Skin epidermis (tissue), 12 donors: ENCODE measurements at regions not wholly inside any gene's neighbourhood (a gene's known extent, or its start where the extent isn't known, plus 50 kb on each side); places are given as distances from the start of the nearest gene placed in this dataset.

ENCODE experiments used
- H3K27ac ChIP-seq, 21 experiments: fragments of 200-600 bp; sonication (generic) in 11 of 21; one replicate each; pipeline ENCODE4 v1.5.0; 2020; ENCODE audit warnings: mild to moderate bottlenecking in 3 of 21, inconsistent platforms in 2 of 21, moderate library complexity in 2 of 21
- H3K4me3 ChIP-seq, 7 experiments: fragments of 200-600 bp; sonication (generic) in 2 of 7; one replicate each; pipeline ENCODE4 v1.5.0; 2020; ENCODE audit warnings: inconsistent platforms in 2 of 7, mild to moderate bottlenecking in 2 of 7, moderate library complexity in 1 of 7

DNA sequence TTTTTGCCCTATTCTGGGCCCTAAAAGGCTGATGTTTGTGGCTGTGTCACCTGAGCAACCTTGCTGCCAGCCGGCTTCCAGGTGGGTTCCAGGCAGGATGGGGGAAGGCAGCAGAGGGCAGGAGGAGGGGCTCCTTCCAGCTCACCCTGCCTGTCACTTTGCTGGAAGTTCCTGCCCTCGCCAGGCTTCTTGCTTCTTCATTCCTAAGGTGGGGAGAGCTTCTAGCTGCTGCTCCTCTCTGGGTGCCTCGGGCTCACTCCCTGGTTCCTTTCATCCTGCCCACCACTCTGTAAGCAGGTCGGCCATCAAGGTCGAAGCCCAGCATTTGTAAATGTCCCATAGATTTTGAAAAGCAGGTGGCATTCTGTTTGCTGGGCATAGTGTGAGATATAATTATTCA is 249.4 kb upstream of the HS6ST1 start:
- Histone ChIP-seq H3K27ac (no peak overlapping the region), H3K4me3 (no peak overlapping the region)

DNA sequence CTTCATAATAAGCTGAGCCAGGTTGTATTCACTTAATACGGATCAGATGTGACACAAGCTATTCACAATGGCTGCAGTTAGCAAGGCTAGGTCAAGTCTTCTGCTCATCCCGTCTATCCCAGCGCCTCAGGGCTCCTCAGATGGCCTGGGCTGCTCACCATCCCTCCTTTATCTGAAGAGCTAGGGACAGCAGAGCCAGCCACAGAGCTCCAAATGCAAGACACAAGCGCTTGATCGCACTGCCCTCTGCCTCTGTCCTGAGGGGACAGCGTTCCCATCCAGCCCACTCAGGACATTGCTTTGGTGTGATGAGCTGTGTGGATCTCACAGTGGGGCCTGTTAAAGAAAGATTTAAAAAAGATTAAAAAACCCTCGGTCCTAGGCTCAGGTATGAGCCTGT is 254.4 kb upstream of the HS6ST1 start:
- H3K27ac ChIP-seq: no peak overlapping the region
- H3K4me3 ChIP-seq: no peak overlapping the region

DNA sequence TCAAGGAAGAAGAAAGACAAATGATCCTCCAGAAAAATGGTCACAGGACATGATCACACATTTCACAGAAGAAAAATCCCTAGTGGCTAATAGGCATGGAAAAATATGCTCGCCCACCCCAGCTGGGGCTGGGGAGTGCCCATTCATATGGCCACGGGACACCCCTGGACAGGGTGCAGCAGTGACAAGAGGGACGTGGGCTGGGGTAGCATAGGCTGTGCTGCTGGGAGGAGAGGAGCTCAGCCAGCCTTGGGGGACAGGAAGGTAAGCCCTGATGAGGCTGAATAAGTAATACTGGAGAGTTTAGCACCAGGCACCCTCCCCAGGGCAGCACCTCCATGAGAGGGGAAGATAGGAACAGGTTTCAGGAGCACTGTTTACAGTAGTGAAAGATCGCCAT is 254.9 kb upstream of the HS6ST1 start:
- Histone ChIP-seq H3K4me3 (no peak overlapping the region), H3K27ac (no peak overlapping the region)

DNA sequence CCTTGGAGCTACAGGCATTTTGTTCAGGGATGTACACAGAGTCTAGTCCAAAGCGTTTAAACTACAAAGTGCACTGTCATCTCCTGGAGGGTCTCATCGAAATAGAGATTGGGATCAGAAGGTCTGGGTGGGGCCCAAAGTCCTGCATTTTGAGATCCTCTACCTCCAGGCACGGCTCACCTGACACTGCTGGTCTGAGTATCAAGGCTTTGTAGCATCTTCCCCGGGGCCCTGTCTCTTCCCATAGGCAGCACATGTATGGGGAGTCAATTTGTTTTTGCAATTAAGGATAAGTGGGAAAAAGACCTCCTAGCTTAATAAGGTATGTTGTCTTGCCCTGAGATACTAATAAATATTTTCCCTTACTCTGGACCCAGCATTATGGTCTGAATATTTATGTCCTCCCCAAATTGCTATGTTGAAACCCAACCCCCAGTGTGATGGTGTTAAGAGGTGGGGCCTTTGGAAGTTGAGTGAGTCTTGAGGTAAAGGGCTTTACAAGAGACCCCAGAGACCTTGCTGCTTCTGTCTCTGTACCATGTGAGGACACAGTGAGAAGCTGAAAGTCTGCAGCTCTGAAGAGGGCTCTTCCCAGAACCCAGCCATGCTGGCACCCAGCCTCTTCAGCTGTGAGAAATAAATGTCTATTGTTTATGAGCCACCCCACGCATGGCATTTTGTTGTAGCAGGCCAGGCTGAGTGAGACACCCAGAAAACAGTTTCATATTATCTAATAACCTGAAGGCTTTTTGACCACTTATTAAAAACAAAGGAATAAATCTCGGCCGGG is 258.7 kb upstream of the HS6ST1 start:
- no peak overlapping the region for H3K4me3 ChIP-seq
- H3K27ac ChIP-seq: no peak overlapping the region

DNA sequence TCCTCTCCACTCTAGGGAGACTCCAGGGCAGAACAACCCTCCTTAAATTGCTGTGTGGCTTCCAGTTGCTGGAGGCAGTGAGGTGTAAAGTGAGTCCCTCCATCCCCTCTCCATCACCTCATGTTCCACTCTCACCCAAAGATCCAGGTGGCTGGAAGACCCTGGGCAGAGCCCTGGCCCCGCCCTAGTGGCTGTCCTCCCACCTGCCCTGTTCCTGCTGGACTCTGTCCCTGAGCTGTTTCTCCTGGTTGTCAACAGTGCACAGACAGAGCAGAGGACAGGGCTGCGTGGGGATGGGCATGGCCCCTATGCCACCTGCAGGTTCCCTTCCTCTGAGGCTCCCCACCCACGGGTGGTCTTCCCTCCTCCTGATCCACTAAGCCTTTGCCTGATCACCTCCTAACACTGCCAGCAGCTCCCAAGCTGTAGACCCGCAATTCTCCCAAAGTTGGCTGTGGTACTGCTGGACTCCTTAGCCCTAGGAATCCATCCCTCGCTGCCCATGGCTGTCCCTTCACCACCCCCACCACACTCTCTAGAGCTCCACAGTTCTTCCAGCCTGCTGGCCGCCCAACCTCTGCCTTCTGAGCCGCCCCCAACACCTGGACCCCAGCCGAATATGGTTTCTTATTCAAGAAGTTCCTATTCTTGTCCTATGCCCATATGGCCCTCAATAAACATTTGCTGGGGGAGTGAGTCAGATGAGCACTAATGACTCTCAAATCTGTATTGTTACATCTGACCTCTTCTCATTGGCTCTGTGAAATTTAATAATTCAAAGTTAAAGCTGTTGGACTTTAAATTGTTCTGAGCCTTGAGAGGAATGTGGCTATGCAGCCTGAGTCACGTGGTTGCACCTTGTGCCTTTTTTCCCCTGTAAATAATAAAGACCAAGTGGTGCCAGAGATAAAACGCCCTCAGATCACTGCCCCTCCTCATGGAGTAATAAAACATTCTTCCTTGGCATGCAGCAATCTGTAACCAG is 260.0 kb upstream of the HS6ST1 start:
- no peak overlapping the region for H3K27ac ChIP-seq
- no peak overlapping the region for H3K4me3 ChIP-seq

DNA sequence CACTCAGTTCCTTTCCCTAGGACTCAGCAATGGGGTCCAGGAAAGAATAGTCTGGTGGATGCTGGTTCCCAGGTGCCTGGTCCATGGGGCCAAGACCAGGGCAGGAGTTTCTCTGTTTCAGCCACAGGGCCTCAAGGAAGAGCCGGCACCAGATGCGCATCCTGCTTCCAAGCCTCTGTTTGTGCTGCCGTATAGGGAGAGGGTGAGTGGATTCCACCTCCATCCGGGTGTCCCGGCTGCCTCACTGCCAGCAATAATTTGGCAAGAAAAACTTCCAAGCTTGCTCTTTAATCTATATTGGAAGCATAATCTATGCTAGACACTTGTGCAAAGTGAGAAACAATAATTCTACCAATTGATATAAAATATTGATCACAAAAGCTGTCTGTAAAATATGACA is 261.2 kb upstream of the HS6ST1 start:
- H3K27ac ChIP-seq: no peak overlapping the region
- H3K4me3 ChIP-seq: no peak overlapping the region

DNA sequence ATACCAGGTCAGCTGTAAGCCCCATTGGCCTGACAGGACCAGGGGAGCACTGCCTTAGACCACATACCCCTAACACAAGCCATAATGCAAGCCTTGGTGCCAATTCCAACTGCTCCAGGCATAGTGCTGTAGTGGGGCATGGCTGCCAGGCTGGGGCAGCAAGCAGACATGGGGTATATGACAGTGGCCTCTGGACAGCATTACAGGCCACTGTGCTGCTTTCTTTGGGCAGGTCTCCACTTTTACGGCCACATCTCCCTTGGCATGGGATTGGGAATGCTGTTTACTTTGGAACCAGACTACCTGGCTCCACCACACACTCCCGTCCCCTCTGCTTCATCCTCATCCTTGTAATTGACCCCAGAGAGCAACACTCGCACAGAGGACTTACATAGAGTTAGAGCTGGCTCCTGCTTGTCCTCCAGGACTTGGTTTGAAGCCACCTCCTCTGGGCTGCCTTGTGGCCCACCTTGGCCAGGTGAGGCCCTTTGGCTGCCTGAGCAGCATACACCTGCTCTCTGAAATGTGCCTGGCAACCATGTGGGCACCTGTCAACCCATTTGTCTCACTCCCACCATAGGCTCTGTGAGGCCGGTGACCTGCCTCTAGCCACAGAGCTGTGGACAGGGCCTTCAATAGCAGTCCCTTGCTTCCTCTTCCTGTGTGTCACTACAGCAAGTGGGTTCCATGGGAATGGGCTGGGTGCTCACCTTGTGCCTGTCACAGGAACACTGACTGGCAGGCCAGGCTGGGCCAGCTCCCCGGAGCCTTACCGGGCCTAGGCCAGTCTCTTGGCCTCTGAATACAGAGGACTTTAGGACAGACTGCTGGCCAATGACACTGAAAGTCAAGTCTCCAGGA is 262.6 kb upstream of the HS6ST1 start:
- Histone ChIP-seq H3K4me3 (no peak overlapping the region), H3K27ac (no peak overlapping the region)

DNA sequence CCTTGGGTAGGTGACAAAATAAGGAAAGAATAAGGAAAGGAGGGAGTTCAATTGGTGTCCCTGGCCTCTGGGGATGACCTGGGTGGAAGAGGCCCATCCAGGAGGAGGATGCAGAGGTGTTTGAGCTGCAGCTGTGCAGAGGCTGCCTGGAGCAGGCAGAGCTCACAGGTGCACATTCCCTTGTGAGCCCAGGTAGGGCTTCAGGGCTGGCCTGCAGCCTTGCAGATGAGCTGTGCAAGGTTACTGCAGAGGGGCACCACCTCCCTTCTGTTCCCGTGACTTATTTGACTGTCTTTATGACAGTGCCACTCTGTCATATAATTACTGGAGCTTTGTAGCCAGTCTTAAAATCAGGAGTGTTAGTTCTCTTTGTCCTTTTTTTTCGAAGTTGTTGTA is 263.2 kb upstream of the HS6ST1 start:
- Histone ChIP-seq H3K4me3 (no peak overlapping the region), H3K27ac (no peak overlapping the region)

DNA sequence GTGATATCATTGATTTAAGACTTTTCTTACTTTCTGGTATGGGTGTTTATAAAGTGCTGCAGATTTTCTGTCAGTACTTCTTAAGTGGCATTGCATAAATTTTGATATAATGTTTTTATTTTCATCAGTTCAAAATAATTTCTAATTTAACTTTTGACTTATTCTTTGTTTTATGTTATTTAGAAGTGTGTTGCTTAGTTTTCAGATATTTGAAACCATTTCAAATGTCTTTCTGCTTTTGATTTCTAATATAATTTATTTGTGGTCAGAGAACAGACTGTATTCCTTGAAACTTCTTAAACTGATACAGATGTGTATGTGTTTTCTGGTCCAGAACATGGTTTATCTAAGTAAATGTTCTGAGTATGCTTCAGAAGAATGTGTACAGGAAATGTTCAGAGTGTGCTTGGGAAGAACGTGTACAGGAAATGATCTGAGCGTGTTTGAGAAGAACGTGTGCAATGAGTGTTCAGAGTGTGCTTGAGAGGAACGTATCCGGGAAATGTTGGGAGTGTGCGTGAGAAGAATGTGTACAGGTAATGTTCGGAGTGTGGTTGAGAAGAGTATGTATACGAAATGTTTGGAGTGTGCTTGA is 265.7 kb upstream of the HS6ST1 start:
- H3K27ac ChIP-seq: peak overlapping the region in 1 of 21 experiments; percentile 35
- H3K4me3 ChIP-seq: no peak overlapping the region

DNA sequence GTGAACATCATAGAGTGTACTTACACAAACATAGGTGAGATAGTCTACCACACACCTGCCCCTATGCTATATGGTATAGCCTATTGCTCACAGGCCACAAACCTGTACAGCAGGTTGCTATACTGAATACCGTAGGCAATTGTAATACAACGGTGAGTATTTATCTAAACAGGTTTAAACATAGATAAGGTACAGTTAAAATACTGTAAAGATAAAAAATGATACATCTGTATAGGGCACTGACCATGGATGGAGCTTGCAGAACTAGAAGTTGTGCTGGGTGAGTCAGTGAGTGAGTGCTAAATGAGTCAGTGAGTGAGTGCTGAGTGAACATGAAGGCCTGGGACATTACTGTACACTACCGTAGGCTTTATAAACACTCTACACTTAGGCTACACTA is 267.0 kb upstream of the HS6ST1 start:
- no peak overlapping the region for H3K4me3 ChIP-seq
- no peak overlapping the region for H3K27ac ChIP-seq

DNA sequence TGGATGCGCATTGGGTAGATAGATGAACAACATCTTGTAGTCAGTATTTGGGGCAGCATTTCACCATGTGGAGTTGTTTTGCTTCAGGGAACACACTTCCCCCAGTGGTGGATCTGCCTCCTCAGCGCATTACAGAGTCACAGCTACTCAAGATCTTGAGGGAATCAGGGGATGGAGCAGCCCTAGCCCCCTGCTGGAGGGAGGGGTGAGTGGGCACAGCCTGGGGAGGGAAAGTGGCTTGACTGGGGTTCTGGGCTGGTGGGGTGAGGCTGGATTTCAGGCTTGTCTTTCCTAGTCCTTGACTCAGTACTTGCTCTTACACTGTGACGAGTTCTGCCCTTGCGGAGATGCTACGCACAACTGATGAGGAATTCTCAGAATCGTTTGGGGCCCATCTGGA is 271.0 kb upstream of the HS6ST1 start:
- Histone ChIP-seq H3K4me3 (no peak overlapping the region), H3K27ac (no peak overlapping the region)

DNA sequence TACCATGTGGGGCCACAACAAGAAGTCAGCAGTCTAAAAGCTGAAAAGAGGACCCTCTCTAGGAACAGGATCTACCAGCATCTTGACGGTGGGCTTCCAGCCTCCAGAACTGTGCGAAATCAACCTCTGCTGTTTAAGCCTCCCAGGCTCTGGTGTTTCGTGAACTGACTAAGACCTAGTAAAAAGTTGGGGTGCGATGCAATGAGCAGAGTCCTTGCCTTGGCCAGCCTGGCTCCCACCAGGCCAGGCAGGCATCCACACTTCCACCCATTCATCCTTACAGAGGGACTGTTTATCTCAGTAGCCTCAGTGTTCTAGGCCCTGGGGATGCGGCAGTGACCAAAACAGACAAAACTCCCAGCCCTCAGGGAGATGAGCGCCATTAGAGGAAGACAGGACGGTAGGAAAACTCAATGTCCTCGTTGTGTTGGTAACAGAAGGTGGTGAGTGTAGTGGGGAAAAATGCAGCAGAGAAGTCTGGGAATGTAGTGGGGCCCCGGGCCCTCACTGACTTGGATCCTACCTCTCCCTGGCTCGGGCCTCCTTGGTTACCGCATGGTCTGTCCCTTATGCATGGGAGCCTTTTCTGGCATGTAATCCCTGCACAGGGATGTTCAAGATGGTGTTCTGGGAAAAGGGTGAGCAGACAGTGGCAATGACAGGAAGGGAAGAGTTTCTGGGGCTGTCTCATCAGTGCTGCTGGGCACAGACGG is 271.8 kb upstream of the HS6ST1 start:
- Histone ChIP-seq H3K4me3 (no peak overlapping the region), H3K27ac (no peak overlapping the region)

DNA sequence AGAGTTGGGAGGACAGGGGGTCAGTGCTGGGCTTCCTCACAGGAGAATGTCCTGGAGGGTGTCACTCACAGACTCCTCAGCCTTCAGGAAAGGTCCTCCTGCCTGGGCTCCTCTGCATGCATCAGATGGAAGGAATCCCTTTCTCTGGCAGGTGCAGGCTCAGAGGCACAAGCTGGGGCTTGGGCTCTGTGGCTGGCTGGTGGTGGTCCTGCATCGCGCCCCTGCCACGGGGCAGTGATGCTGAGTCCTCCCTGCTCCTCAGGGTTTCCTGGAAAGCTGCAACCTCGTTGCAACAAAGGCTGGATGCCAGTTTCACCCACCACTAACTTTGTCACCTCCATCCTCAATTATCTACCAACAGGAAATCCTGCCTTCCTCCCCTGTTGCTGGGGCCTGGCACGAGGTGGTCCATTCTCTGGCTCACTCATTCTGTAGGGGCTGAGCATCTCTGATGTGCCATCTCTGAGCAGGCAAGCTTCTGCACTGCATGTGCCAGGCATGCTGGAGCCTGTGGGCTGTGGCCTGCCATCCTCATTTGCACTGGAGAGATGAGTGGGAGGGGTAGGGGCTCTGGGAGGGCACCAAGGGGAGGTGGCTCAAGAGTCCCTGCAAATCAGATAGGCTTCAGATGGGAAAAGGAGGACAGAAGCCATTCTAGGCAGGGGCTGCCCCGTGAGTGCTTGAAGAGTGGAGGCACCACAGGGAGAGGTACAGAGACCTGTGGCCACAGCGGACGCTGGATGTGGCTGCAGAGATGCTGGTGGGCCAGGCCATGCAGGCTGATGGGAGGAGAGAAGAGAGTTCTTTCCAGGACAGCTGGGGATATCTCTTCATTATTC is 272.6 kb upstream of the HS6ST1 start:
- Histone ChIP-seq H3K4me3 (no peak overlapping the region), H3K27ac (no peak overlapping the region)

DNA sequence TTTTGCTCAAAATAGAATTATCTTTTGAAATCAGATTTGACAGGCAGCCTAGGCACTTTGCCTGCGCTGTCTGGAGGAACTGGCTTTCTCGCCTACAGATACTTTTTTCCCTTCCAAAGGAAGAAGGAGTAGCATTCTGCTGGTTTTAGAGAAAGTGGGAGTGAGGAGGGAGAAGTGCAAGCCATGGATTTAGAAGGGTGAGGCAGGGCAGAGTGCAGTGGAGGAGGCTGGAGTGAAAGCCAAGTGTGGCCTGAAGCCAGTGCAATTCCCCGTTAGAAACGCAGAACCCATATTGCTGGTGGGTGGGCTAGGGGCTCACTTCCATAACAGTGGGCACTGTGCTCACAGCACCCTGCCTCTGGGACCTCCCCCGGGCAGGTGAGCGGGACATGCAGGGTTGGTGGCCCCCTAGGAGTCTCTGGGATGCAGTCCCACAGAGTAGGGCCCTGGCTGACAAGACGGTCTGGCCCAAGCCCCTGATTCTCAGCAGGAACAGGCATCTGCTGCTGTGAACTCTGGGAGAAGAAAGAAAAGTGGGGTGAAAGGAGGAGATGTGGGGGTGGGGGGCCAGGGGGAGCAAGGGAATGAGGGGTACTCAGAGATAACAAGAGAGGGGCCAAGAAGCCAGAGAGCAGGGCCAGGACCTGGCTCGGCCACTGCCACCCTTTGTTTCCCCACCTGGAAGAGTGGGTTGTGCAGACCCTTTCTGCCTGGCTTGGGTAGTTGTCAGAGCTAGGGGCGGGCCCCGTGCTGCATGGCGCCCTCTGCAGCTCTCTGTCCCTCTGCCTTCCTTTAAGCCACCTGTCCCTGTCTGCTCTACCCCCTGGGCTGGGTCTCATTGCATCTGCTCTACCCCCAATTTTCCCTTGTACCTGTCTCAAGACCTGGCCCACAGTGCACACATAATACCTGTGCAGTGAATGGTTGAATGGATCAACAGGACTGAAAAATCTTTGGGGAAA is 273.5 kb upstream of the HS6ST1 start:
- no peak overlapping the region for H3K4me3 ChIP-seq
- H3K27ac ChIP-seq: no peak overlapping the region

DNA sequence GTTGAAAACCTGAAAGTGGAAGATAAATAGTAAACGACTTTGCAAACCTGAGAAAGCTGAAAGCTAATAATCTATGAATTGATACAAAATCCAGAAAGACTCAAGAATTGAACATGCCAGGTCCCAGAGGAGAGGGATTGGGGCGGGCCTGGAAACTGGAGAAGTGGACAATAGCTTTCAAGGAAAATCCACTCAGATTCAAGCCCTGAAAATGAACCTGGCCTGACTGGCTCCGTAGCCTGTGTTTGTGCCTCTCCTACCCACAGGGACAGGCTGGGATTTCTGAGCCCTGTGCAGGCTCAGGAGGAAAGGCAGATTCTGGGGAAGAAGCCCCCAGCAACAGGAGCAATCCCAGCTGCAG is 274.8 kb upstream of the HS6ST1 start:
- no peak overlapping the region for H3K27ac ChIP-seq
- no peak overlapping the region for H3K4me3 ChIP-seq

DNA sequence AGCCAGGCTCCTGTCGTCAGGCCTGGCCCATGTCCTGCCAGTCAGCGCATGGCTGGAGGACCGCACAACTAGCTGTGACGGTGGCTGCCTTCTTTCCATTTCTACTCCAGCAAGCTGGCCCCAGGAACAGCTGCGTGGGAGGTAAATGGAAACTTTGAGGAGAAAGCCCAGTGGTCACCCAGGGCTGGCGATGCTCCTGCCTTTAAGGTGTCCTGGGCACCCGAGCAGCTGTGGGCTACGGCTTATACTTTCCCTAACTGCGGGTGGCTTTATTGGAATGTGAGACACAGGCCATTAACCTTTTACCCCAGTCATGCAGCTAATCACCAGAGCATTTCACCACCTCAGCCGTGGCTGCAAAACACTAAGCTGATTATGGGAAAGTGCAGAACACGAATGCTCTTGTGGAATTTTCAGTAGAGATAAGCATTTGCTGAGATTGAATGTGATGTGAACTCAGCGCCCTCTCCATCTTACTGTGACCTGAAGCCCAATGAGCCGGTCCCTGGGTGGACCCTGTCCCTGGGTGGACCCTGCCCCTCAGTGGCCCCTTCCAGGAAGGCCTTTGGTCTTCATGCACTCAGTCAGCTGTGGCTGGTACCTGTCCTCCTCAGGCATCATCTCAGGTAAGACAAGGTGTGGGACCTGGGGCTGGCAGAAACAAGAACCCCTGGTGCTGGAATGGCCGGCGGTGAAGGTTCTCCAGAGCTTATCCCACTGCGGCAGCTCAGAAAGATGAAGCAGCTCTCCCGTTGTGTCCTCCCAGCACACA is 275.4 kb upstream of the HS6ST1 start:
- Histone ChIP-seq H3K27ac (no peak overlapping the region), H3K4me3 (no peak overlapping the region)

DNA sequence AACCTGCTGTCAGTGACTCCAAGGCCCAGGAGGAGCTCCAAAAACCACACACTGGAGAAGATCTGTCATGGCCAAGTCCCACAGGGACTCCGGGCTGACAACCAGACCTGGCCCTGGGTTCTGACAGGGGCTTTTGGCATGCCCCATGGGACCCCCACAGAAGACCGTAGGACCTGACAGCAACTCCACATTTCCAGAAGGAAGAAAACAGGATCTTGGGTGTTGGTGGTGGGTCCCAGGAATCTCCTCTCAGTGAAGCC is 275.9 kb upstream of the HS6ST1 start:
- no peak overlapping the region for H3K4me3 ChIP-seq
- no peak overlapping the region for H3K27ac ChIP-seq
